ENCODE measurements at regions not wholly inside any gene's neighbourhood (a gene's known extent, or its start where the extent isn't known, plus 50 kb on each side); places are given as distances from the start of the nearest gene placed in this dataset.

DNA sequence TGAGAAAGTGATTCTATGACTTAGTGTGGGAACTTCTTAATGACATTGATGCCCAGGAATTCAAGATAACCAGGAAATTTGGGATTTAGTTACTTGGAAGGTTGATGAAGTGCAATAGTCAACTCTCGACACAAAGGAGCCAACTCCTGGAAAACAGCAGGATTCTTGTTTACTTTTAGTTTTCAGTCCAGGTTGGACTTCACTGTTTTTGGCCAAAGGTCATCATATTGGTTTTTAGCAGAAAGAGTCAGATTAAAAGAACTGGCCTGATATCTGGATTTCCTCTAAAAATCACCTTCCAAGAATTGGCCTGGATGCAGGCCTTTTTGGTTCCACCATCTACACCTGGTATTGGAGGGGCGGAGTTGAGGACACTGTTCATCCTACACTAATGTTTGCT lies 60.1 kb upstream of the SALL1 start:
- TF ChIP-seq CTCF (IDR thresholded peaks at IDR 0.05) (no peak), POLR2AphosphoS5 (IDR thresholded peaks at IDR 0.05) (no peak), POLR2A (IDR thresholded peaks at IDR 0.05) (no peak), EP300 (IDR thresholded peaks at IDR 0.05; ENCODE audit: low read depth) (no peak)

All from transverse colon (tissue), 4 donors.